GM23248 (cell line): ENCODE measurements at regions not wholly inside any gene's neighbourhood (a gene's known extent, or its start where the extent isn't known, plus 50 kb on each side); places are given as distances from the start of the nearest gene placed in this dataset.

Source experiments
- DNase-seq: peaks from one replicate; pipeline ENCODE4 v3.0.0-alpha.2; 2015
- H2AFZ ChIP-seq: fragments of 200-600 bp; sonication (generic); 2 replicates; pipeline ENCODE4 v1.6.1; 2016; ENCODE audit warnings: antibody characterized with exemption
- H3F3A ChIP-seq: fragments of 200-600 bp; sonication (generic); 2 replicates; pipeline ENCODE4 v1.6.1; 2016; ENCODE audit warnings: mild to moderate bottlenecking, antibody characterized with exemption, mixed run types; ENCODE audit not compliant: insufficient read depth
- H3K27ac ChIP-seq: fragments of 200-600 bp; sonication (generic); 2 replicates; pipeline ENCODE4 v1.5.1; 2016; ENCODE audit warnings: mild to moderate bottlenecking
- H3K27me3 ChIP-seq: fragments of 200-600 bp; sonication (generic); replicated peaks from 2 replicates; pipeline ENCODE4 v1.6.1; 2016; ENCODE audit warnings: mild to moderate bottlenecking; ENCODE audit not compliant: insufficient read depth
- H3K36me3 ChIP-seq: fragments of 200-600 bp; sonication (generic); 2 replicates; pipeline ENCODE4 v1.6.1; 2016; ENCODE audit warnings: low read depth, mild to moderate bottlenecking
- H3K4me1 ChIP-seq: fragments of 200-600 bp; sonication (generic); 2 replicates; pipeline ENCODE4 v1.6.1; 2016; ENCODE audit warnings: mild to moderate bottlenecking; ENCODE audit not compliant: insufficient read depth
- H3K4me2 ChIP-seq: fragments of 200-600 bp; sonication (generic); one replicate; pipeline ENCODE4 v1.6.1; 2016; ENCODE audit warnings: mild to moderate bottlenecking; ENCODE audit not compliant: unreplicated experiment
- H3K4me3 ChIP-seq: fragments of 200-600 bp; sonication (generic); 2 replicates; pipeline ENCODE4 v1.5.1; 2016; ENCODE audit warnings: mild to moderate bottlenecking
- H3K79me2 ChIP-seq: fragments of 200-600 bp; sonication (generic); 2 replicates; pipeline ENCODE4 v1.6.1; 2016; ENCODE audit warnings: mild to moderate bottlenecking; ENCODE audit not compliant: insufficient read depth
- H3K9ac ChIP-seq: fragments of 200-600 bp; sonication (generic); 2 replicates; pipeline ENCODE4 v1.6.1; 2016; ENCODE audit warnings: mild to moderate bottlenecking
- H3K9me2 ChIP-seq: fragments of 200-600 bp; sonication (generic); 2 replicates; pipeline ENCODE4 v1.6.1; 2016; ENCODE audit warnings: mixed run types, mild to moderate bottlenecking, moderate library complexity; ENCODE audit not compliant: insufficient read depth
- H3K9me3 ChIP-seq: fragments of 200-600 bp; sonication (generic); one replicate; pipeline ENCODE4 v1.6.1; 2017; ENCODE audit warnings: low read depth
- H4K20me1 ChIP-seq: fragments of 200-600 bp; sonication (generic); 2 replicates; pipeline ENCODE4 v1.6.0; 2016; ENCODE audit not compliant: insufficient read depth
- EZH2 ChIP-seq: fragments of 200-600 bp; sonication (generic); IDR thresholded peaks from 2 replicates; pipeline ENCODE4 v1.6.1; 2018; ENCODE audit warnings: antibody characterized with exemption, mild to moderate bottlenecking; ENCODE audit not compliant: insufficient read depth, poor library complexity, severe bottlenecking
- EZH2phosphoT487 ChIP-seq: fragments of 200-600 bp; sonication (generic); IDR thresholded peaks from 2 replicates; pipeline ENCODE4 v1.6.1; 2018; ENCODE audit warnings: antibody characterized with exemption, moderate library complexity, mild to moderate bottlenecking, low read depth; ENCODE audit not compliant: insufficient read depth
- WGBS, 2 experiments: methylation state at CpG; one replicate each; pipeline ENCODE4 v1.1.6; 2015 to 2017; ENCODE audit warnings: low lambda C conversion rate in 2 of 2, low coverage in 1 of 2; ENCODE audit errors: missing lambda C conversion rate in 2 of 2; 5-methylcytosine and 5-hydroxymethylcytosine counted together
- in situ Hi-C: fragments of 300-500 bp; cut with MboI; formaldehyde crosslinking; loops from 2 replicates; pipeline ENCODE4 v1.15.0; 2020

GRCh38 chr16:52050418-52050817 is 496.5 kb downstream of the TOX3 start:
- DNase-seq: peak; percentile 1
- Histone ChIP-seq H3K4me3 (no peak overlapping the region), H2AFZ (no peak overlapping the region), H3K9me3 (no peaks in the 10 kb centered on the region), H3K4me1 (no peaks in the 10 kb centered on the region), H4K20me1 (no peaks in the 10 kb centered on the region), H3K9me2 (no peaks in the 10 kb centered on the region), H3K36me3 (no peaks in the 10 kb centered on the region), H3K79me2 (no peaks in the 10 kb centered on the region), H3K27ac (no peak overlapping the region), H3K4me2 (no peak overlapping the region), H3F3A (no peaks in the 10 kb centered on the region), H3K9ac (no peak overlapping the region), H3K27me3 (no peaks in the 10 kb centered on the region)
- TF ChIP-seq EZH2 (no peak), EZH2phosphoT487 (no peak)
- 25 to 42% methylated on average over 2 of the region's 2 CpGs for WGBS, 2 experiments
- in situ Hi-C loops: no loop called here

GRCh38 chr16:52035436-52035835 is 511.5 kb downstream of the TOX3 start:
- no peak overlapping the region for H3K27ac ChIP-seq
- H3F3A ChIP-seq: no peaks in the 10 kb centered on the region
- no peak overlapping the region for H3K4me3 ChIP-seq
- H3K9ac ChIP-seq: no peak overlapping the region
- H3K9me2 ChIP-seq: no peaks in the 10 kb centered on the region
- no peaks in the 10 kb centered on the region for H3K4me1 ChIP-seq
- no peaks in the 10 kb centered on the region for H3K27me3 ChIP-seq
- 0 to 1% methylated on average over 2 of the region's 2 CpGs for WGBS, 2 experiments
- DNase-seq: peak; percentile 8
- H4K20me1 ChIP-seq: no peaks in the 10 kb centered on the region
- no peak overlapping the region for H2AFZ ChIP-seq
- in situ Hi-C loops: no loop called here
- TF ChIP-seq EZH2: no peak
- no peak for TF ChIP-seq EZH2phosphoT487
- no peaks in the 10 kb centered on the region for H3K36me3 ChIP-seq
- H3K4me2 ChIP-seq: no peak overlapping the region
- no peaks in the 10 kb centered on the region for H3K9me3 ChIP-seq
- no peaks in the 10 kb centered on the region for H3K79me2 ChIP-seq

- no peaks in the 10 kb centered on the region for H3K79me2 ChIP-seq
- TF ChIP-seq EZH2 (no peak), EZH2phosphoT487 (no peak)
- no peaks in the 10 kb centered on the region for H4K20me1 ChIP-seq
- no peaks in the 10 kb centered on the region for H3K9me2 ChIP-seq
- no peak overlapping the region for H3K4me2 ChIP-seq
- no peak overlapping the region for H2AFZ ChIP-seq
- no peaks in the 10 kb centered on the region for H3K4me1 ChIP-seq
- DNase-seq: no peak
- H3K9me3 ChIP-seq: no peaks in the 10 kb centered on the region
- H3K9ac ChIP-seq: no peak overlapping the region
- no peaks in the 10 kb centered on the region for H3K27me3 ChIP-seq
- H3K4me3 ChIP-seq: no peak overlapping the region
- H3F3A ChIP-seq: no peaks in the 10 kb centered on the region
- H3K27ac ChIP-seq: no peak overlapping the region
- H3K36me3 ChIP-seq: no peaks in the 10 kb centered on the region
- in situ Hi-C loops: no loop called here
These were observed 512.1 kb downstream of the TOX3 start for GRCh38 chr16:52034830-52035229.

- in situ Hi-C loops: no loop called here
- H3K27ac ChIP-seq: no peak overlapping the region
- TF ChIP-seq EZH2: no peak
- H3K4me1 ChIP-seq: no peaks in the 10 kb centered on the region
- H3K79me2 ChIP-seq: no peaks in the 10 kb centered on the region
- H3K36me3 ChIP-seq: no peaks in the 10 kb centered on the region
- no peaks in the 10 kb centered on the region for H3K9me3 ChIP-seq
- no peaks in the 10 kb centered on the region for H4K20me1 ChIP-seq
- H3K9ac ChIP-seq: no peak overlapping the region
- WGBS, 2 experiments: 5 to 15% methylated on average over 1 of the region's 1 CpG
- no peak for DNase-seq
- no peak overlapping the region for H2AFZ ChIP-seq
- no peak overlapping the region for H3K4me3 ChIP-seq
- H3F3A ChIP-seq: no peaks in the 10 kb centered on the region
- no peaks in the 10 kb centered on the region for H3K27me3 ChIP-seq
- no peaks in the 10 kb centered on the region for H3K9me2 ChIP-seq
- H3K4me2 ChIP-seq: no peak overlapping the region
These were observed 513.0 kb downstream of the TOX3 start for GRCh38 chr16:52033992-52034391.

GRCh38 chr16:52022980-52023379 is 524.0 kb downstream of the TOX3 start:
- TF ChIP-seq EZH2: no peak
- TF ChIP-seq EZH2phosphoT487: no peak
- Histone ChIP-seq H3K9me3 (no peaks in the 10 kb centered on the region), H4K20me1 (no peaks in the 10 kb centered on the region), H3K4me2 (no peak overlapping the region), H3K9ac (no peak overlapping the region), H3K27me3 (no peaks in the 10 kb centered on the region), H3K79me2 (no peaks in the 10 kb centered on the region), H3K9me2 (no peaks in the 10 kb centered on the region), H3K36me3 (no peaks in the 10 kb centered on the region), H3K4me1 (no peaks in the 10 kb centered on the region), H3F3A (no peaks in the 10 kb centered on the region), H3K4me3 (no peak overlapping the region), H2AFZ (no peak overlapping the region), H3K27ac (no peak overlapping the region)
- no peak for DNase-seq
- in situ Hi-C loops: no loop called here
- WGBS, 2 experiments: 36 to 39% methylated on average over 4 of the region's 4 CpGs
